IPS-18c (cell line): ENCODE measurements at regions not wholly inside any gene's neighbourhood (a gene's known extent, or its start where the extent isn't known, plus 50 kb on each side); places are given as distances from the start of the nearest gene placed in this dataset.
"Not testable (repeated sequence)": the region's sequence is repeated elsewhere in the genome, so short reads cannot be mapped to it uniquely, and the experiment has no call there.

Source experiments
- H3K4me3 ChIP-seq: 2 replicates; pipeline ENCODE4 v1.7.0; 2013; ENCODE audit warnings: low read depth, mild to moderate bottlenecking, low read length, moderate library complexity; ENCODE audit not compliant: insufficient read depth
- H3K9me3 ChIP-seq: one replicate; pipeline ENCODE4 v1.6.1; 2013; ENCODE audit warnings: mild to moderate bottlenecking, low read length, moderate library complexity; ENCODE audit not compliant: control insufficient read depth, insufficient read depth

- no peaks in the 10 kb centered on the region for H3K9me3 ChIP-seq
Observed at GRCh38 chr5:100142607-100143006, 392.6 kb upstream of the FAM174A start.

GRCh38 chr5:100131161-100131560 is 404.0 kb upstream of the FAM174A start:
- no peak overlapping the region for H3K4me3 ChIP-seq
- peaks cover 2% of the 10 kb centered on the region for H3K9me3 ChIP-seq

More at GRCh38 chr5:100142607-100143006, 392.6 kb upstream of the FAM174A start:
- no peak overlapping the region for H3K4me3 ChIP-seq

GRCh38 chr5:100130307-100130706 is 404.9 kb upstream of the FAM174A start:
- no peak overlapping the region for H3K4me3 ChIP-seq
- peaks cover 2% of the 10 kb centered on the region for H3K9me3 ChIP-seq

GRCh38 chr5:100119903-100120302 is 415.3 kb upstream of the FAM174A start:
- H3K4me3 ChIP-seq = no peak overlapping the region
- H3K9me3 ChIP-seq = no peaks in the 10 kb centered on the region

- Histone ChIP-seq H3K9me3 (peaks cover 2% of the 10 kb centered on the region), H3K4me3 (no peak overlapping the region)
Observed at GRCh38 chr5:100110497-100110896, 424.7 kb upstream of the FAM174A start.

GRCh38 chr5:100108883-100109282 is 426.3 kb upstream of the FAM174A start:
- Histone ChIP-seq H3K9me3 (peaks cover 2% of the 10 kb centered on the region), H3K4me3 (no peak overlapping the region)

GRCh38 chr5:100103592-100104119 is 431.5 kb upstream of the FAM174A start:
- H3K4me3 ChIP-seq, H3K9me3 ChIP-seq: not testable (repeated sequence)

GRCh38 chr5:100101466-100101865 is 433.7 kb upstream of the FAM174A start:
- not testable (repeated sequence) for H3K9me3 ChIP-seq, H3K4me3 ChIP-seq

GRCh38 chr5:100096328-100096727 is 438.8 kb upstream of the FAM174A start:
- not testable (repeated sequence) for H3K9me3 ChIP-seq, H3K4me3 ChIP-seq

- H3K9me3 ChIP-seq, H3K4me3 ChIP-seq: not testable (repeated sequence)
Observed at GRCh38 chr5:100080703-100081102, 454.5 kb upstream of the FAM174A start.

GRCh38 chr5:100079163-100079562 is 456.0 kb upstream of the FAM174A start:
- not testable (repeated sequence) for H3K9me3 ChIP-seq, H3K4me3 ChIP-seq

- not testable (repeated sequence) for H3K4me3 ChIP-seq, H3K9me3 ChIP-seq
Observed at GRCh38 chr5:100066020-100066419, 469.2 kb upstream of the FAM174A start.

- no peak overlapping the region for H3K4me3 ChIP-seq
- no peaks in the 10 kb centered on the region for H3K9me3 ChIP-seq
Observed at GRCh38 chr5:100043475-100043874, 491.7 kb upstream of the FAM174A start.

GRCh38 chr5:100026606-100027005 is 508.6 kb upstream of the FAM174A start:
- no peaks in the 10 kb centered on the region for H3K9me3 ChIP-seq
- H3K4me3 ChIP-seq = no peak overlapping the region

- no peaks in the 10 kb centered on the region for H3K9me3 ChIP-seq
- no peak overlapping the region for H3K4me3 ChIP-seq
Observed at GRCh38 chr5:100023536-100023935, 511.6 kb upstream of the FAM174A start.

GRCh38 chr5:100017520-100018262 is 517.5 kb upstream of the FAM174A start:
- Histone ChIP-seq H3K4me3 (no peak overlapping the region), H3K9me3 (no peaks in the 10 kb centered on the region)

- H3K9me3 ChIP-seq = not testable (repeated sequence)
Observed at GRCh38 chr5:100013305-100013704, 521.9 kb upstream of the FAM174A start.

GRCh38 chr5:100011160-100011559 is 524.0 kb upstream of the FAM174A start:
- not testable (repeated sequence) for H3K9me3 ChIP-seq, H3K4me3 ChIP-seq

More at GRCh38 chr5:100013305-100013704, 521.9 kb upstream of the FAM174A start:
- H3K4me3 ChIP-seq = not testable (repeated sequence)

- H3K4me3 ChIP-seq = no peak overlapping the region
- no peaks in the 10 kb centered on the region for H3K9me3 ChIP-seq
Observed at GRCh38 chr5:100004969-100005368, 530.2 kb upstream of the FAM174A start.
